PFSK-1 (cell line): ENCODE measurements at regions not wholly inside any gene's neighbourhood (a gene's known extent, or its start where the extent isn't known, plus 50 kb on each side); places are given as distances from the start of the nearest gene placed in this dataset.

Source experiments
- POLR2AphosphoS5 ChIP-seq: IDR thresholded peaks from 2 replicates; pipeline ENCODE4 v1.6.1; 2012; ENCODE audit warnings: low read depth, mild to moderate bottlenecking, control low read depth, low read length, moderate library complexity
- SIN3A ChIP-seq: IDR thresholded peaks from 2 replicates; pipeline ENCODE4 v1.6.1; 2012; ENCODE audit warnings: mild to moderate bottlenecking, low read length, moderate library complexity, borderline replicate concordance; ENCODE audit not compliant: insufficient read depth

GRCh38 chr2:144237830-144238627, 281.9 kb downstream of the ZEB2 start:
- TF ChIP-seq SIN3A = no peak
- TF ChIP-seq POLR2AphosphoS5 = no peak
